Fibroblast of skin of left biceps (primary cell): ENCODE measurements at regions not wholly inside any gene's neighbourhood (a gene's known extent, or its start where the extent isn't known, plus 50 kb on each side); places are given as distances from the start of the nearest gene placed in this dataset.
"Not testable (repeated sequence)": the region's sequence is repeated elsewhere in the genome, so short reads cannot be mapped to it uniquely, and the experiment has no call there.

Experiments
- DNase-seq, 2 experiments: peaks; one replicate each; pipeline ENCODE4 v3.0.0-alpha.2; 2013; ENCODE audit warnings: low read depth in 2 of 2

DNA sequence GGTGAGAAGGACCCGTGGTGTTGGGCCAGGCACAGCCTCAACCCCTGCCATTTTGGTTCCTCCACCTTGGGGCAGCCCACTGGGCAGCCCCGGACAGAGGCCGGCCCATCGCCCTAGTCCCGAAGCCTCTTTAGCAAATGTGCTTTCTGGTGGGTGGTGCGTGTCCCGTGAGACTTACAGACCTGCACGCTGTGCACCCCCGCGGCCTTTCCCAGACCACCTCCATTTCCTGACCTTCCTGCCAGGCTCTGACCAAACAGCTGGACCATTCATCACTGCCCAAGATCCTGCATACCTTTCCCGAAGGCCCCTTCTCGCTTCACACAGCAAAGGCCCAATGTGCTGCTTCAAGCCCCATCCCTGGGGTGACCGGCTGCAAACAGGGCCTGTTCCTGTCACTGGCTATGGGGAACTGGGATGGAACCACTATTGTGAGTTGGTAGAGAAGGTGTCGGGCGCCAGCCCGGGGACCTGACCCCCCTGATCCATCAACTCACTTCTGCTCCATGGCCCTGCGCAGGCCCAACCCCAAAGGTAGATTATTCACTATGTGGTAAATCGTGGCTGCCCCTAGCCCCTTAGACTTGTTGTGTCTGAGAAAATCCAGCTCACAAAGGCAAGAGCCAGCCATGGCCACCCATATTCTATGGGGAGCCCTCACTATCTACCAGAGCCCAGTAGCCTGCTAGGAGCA, 341.0 kb downstream of the EIPR1 start:
- no peak for DNase-seq

DNA sequence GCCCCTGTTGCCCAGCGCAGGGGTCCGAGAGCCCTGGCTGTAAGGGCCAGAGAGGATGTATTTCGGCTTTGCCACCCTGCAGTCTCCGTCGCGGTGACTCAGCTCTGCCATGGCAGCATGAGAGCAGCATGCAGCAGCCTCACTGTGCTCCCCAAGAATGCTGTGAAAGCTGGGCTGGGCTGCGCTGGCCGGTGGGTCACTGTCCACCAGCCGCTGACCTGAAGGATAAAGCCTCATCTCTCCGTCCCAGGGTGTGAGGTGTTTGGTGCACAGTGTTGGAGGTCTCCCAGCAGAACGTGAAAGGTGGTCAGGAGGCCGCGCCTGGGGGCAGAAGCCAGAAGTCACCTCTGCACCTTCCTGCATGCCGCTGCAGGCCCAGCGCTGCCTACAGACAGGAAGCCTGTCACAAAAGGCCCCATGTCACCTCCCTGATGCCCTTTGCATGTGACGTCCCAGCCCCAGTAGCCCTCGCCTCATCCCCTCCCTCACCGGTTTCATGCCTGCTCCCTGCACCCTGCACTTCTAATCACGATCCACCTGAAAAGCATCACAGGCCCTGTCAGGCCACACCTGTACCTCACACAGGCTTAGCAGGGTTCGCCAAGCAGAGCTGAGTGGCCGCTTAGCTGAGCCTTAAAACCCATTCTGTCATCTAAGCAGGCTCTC, 342.1 kb downstream of the EIPR1 start:
- no peak for DNase-seq

GRCh38 chr2:3034856-3035255, 342.8 kb downstream of the EIPR1 start:
- no peak for DNase-seq

DNA sequence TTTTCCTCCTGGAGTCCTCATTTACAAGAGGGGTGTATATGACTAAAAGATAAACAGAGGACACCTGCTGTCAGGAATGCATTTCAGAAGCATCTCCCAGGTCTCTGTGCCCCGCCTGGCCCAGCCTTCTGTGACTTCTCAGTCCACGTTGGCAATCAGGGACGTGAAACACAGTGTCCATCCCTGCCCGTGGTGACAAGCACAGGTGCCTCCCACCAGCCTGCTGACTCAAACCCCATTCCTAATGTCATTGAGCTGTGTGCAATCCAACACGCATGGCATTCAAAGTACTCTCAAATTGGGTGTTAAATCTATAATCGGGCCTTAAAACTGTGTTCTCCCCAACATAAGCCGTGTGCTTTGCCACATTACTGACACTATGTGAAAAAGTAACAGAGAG, 343.2 kb downstream of the EIPR1 start:
- no peak for DNase-seq

DNA sequence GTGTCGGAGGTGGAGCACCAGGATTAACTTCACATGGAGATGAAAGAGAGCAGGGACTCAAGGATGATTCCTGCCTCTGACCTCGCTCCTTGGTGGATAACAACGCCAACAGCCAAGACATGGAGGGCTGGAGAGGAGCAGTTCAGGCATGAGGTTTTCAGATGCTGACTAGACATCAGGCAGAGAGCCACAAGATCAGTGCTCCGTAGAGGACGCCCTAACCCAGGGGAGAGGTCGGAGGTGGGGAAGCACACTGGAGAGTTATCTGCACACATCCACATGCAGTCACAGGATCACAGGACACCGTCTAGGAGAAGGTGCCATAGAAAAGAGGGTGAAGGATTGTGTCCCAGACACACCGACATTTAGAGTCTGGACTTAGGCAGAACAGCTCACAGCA, 344.3 kb downstream of the EIPR1 start:
- DNase-seq = no peak

DNA sequence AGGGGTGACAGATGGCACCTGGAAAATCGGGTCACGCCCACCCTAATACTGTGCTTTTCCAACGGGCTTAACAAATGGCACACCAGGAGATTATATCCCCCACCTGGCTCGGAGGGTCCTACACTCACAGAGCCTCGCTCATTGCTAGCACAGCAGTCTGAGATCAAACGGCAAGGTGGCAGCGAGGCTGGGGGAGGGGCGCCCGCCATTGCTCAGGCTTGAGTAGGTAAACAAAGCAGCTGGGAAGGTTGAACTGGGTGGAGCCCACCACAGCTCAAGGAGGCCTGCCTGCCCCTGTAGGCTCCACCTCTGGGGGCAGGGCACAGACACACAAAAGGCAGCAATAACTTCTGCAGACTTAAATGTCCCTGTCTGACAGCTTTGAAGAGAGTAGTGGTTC, 346.8 kb downstream of the EIPR1 start:
- DNase-seq = not testable (repeated sequence)

DNA sequence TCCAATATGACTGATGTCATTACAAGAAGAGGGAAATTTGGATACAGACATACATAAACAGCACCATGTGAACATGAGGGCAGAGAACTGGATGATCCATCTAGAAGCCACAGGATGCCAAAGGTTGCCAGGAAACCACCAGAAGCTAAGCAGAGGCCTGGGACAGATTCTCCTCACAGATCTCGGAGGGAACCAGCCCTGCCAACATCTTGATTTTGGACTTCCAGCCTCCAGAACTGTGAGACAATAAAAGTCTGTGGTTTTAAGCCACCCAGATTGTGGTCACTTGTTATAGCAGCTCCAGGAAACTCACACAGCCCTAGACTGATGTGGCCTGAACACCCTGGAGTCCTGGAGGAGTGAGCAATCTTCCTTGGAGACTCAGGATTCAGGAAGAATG, 351.6 kb downstream of the EIPR1 start:
- no peak for DNase-seq

- no peak for DNase-seq
These were observed 352.4 kb downstream of the EIPR1 start for GRCh38 chr2:3025261-3025660.

DNA sequence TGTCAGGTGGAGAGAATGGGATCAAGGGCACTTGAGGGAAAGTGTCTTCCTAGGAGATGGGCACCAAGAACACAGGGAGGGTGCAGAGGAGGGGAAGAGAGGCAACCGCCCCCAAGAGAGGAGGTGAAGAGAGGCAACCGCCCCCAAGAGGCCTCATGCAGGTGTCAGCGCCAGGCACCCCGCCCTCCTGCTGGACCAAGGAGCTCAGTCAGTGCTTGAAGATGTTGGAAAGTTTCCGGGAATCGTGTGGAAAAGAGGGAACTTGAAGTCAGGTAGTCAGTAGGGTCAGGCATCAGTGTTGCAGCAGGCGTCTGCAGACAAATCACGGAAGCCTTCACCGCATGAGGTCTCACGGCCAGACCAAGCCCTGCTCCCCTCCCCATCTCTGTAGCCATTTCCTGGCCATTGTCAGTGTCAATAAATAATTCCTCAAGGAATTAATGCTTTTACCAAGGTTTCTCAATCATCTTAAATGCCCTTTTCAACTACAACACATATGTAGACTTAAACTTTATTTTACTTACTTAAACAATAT, 353.1 kb downstream of the EIPR1 start:
- no peak for DNase-seq

- no peak for DNase-seq
These were observed 354.1 kb downstream of the EIPR1 start for GRCh38 chr2:3023531-3023930.

GRCh38 chr2:3022841-3023372, 354.7 kb downstream of the EIPR1 start:
- DNase-seq = no peak

GRCh38 chr2:3021720-3022119, 355.9 kb downstream of the EIPR1 start:
- DNase-seq = no peak

DNA sequence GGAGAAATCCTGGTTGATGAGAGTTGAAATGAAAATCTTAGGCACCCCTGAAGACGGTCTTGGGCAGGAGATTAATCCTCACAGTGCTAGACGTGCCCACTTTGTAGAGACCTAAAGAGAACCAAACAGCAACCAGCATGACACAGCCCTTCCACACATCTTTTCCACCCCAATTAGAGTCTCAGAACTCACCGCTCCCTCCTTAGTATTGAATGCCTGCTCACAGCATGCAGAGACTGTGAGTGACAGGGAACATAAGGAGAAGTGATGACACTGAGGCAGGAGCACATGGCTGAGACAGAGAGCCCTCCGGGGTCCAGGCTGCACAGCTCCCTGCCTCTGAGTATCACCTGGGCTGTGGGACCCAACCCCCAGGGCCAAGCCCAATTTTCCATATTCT, 367.6 kb downstream of the EIPR1 start:
- no peak for DNase-seq

DNA sequence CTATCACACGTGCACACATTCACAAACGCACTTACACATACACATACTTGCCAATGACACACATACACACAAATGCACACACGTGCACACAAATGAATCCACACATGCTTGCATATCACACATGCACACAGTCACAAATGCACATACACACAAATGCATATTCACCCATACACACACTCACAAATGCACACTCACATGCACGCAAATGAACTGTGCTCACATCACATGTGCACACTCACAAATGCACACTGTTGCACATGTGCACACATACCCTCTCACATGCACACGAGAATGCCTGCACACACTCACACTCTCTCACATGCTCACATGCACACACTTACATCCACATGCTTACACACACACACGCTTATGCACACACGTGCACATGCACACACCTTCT, 368.1 kb downstream of the EIPR1 start:
- no peak for DNase-seq

GRCh38 chr2:3009005-3009404, 368.6 kb downstream of the EIPR1 start:
- no peak for DNase-seq

DNA sequence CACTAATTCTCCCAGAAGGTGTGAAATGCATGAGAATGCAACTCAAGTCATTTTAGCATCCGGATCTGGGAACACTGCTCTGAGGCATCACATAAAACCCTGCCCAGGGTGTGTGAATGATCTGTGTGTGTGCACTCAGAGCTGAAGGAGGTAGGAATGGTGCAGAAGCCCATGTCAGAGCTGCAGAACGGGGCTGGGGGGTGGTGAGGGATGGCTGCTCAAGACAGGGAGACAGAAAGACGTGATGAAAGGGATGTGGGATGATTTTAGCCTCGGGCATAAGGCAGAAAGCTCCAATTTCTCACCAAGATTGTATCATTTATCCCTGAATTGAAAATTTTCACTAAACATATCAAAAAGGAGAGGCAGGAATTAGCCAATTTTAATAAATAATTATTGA, 369.1 kb downstream of the EIPR1 start:
- no peak for DNase-seq

- DNase-seq = no peak
These were observed 370.5 kb downstream of the EIPR1 start for GRCh38 chr2:3007135-3007534.

GRCh38 chr2:3005859-3006501, 371.6 kb downstream of the EIPR1 start:
- no peak for DNase-seq

GRCh38 chr2:3001615-3002560, 375.7 kb downstream of the EIPR1 start:
- no peak for DNase-seq

- DNase-seq = no peak
These were observed 376.6 kb downstream of the EIPR1 start for GRCh38 chr2:3000968-3001367.

DNA sequence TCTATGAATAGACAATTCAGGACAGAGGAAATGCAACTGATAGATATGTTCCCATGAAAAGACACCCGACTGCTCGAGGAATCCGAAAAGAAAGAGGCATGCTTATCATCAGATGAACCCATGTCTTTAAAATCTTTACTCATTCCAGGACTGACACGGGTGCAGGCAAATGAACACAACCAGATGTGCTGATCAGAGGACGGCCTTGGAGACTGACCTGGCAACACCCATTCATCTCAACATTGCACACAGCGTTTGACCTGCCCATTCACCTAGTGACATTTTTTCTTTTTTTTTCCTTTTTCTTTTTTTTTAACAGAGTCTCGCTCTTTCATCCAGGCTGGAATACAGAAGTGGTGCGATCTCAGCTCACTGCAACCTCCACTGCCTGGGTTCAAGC, 377.5 kb downstream of the EIPR1 start:
- DNase-seq = no peak

- DNase-seq = no peak
These were observed 378.6 kb downstream of the EIPR1 start for GRCh38 chr2:2998971-2999370.
